ENCODE measurements at regions not wholly inside any gene's neighbourhood (a gene's known extent, or its start where the extent isn't known, plus 50 kb on each side); places are given as distances from the start of the nearest gene placed in this dataset.
"Not testable (repeated sequence)": the region's sequence is repeated elsewhere in the genome, so short reads cannot be mapped to it uniquely, and the experiment has no call there.

- no peak for DNase-seq
Observed at GRCh38 chr5:53369681-53370080, 110.7 kb upstream of the FST start.

- DNase-seq = no peak
Observed at GRCh38 chr5:53373451-53374158, 106.8 kb upstream of the FST start.

- DNase-seq = no peak
Observed at GRCh38 chr5:53376853-53377252, 103.6 kb upstream of the FST start.

- DNase-seq = no peak
Observed at GRCh38 chr5:53378190-53378589, 102.2 kb upstream of the FST start.

GRCh38 chr5:53378590-53379247 is 101.7 kb upstream of the FST start:
- DNase-seq = no peak

GRCh38 chr5:53386341-53386740 is 94.1 kb upstream of the FST start:
- DNase-seq = no peak

GRCh38 chr5:53389093-53389492 is 91.3 kb upstream of the FST start:
- no peak for DNase-seq

GRCh38 chr5:53392073-53392472 is 88.4 kb upstream of the FST start:
- DNase-seq = no peak

GRCh38 chr5:53394808-53395207 is 85.6 kb upstream of the FST start:
- DNase-seq = no peak

GRCh38 chr5:53397141-53397757 is 83.2 kb upstream of the FST start:
- DNase-seq = no peak

GRCh38 chr5:53397845-53398244 is 82.6 kb upstream of the FST start:
- DNase-seq = no peak

GRCh38 chr5:53399926-53400697 is 80.3 kb upstream of the FST start:
- no peak for DNase-seq

GRCh38 chr5:53403291-53403690 is 77.1 kb upstream of the FST start:
- no peak for DNase-seq

- DNase-seq = no peak
Observed at GRCh38 chr5:53403758-53404157, 76.7 kb upstream of the FST start.

- no peak for DNase-seq
Observed at GRCh38 chr5:53405396-53405795, 75.0 kb upstream of the FST start.

- DNase-seq = no peak
Observed at GRCh38 chr5:53406630-53407316, 73.7 kb upstream of the FST start.

GRCh38 chr5:53407373-53407772 is 73.1 kb upstream of the FST start:
- DNase-seq = no peak

- no peak for DNase-seq
Observed at GRCh38 chr5:53411388-53411787, 69.0 kb upstream of the FST start.

GRCh38 chr5:53412499-53412898 is 67.9 kb upstream of the FST start:
- not testable (repeated sequence) for DNase-seq

- no peak for DNase-seq
Observed at GRCh38 chr5:53416144-53416738, 64.2 kb upstream of the FST start.

- DNase-seq = no peak
Observed at GRCh38 chr5:53418409-53418808, 62.0 kb upstream of the FST start.

GRCh38 chr5:53418826-53419658 is 61.4 kb upstream of the FST start:
- DNase-seq = no peak
